Endothelial cell of umbilical vein (primary cell): ENCODE measurements at regions not wholly inside any gene's neighbourhood (a gene's known extent, or its start where the extent isn't known, plus 50 kb on each side); places are given as distances from the start of the nearest gene placed in this dataset.

Experiments used
- POLR2A ChIP-seq: IDR thresholded peaks from 2 replicates; pipeline ENCODE4 v1.6.1; 2012; ENCODE audit warnings: low read depth, mild to moderate bottlenecking, control low read depth, low read length
- TF ChIP-seq, protein P1 (sequence below), 2 donors: IDR thresholded peaks; 1 replicate in 1 of 2; 2 replicates in 1 of 2; pipeline ENCODE4 v1.5.1; 2011; ENCODE audit warnings: low read length in 2 of 2, mild to moderate bottlenecking in 2 of 2, moderate library complexity in 2 of 2, control low read depth in 1 of 2, inconsistent platforms in 1 of 2, low read depth in 1 of 2; ENCODE audit not compliant: insufficient read depth in 1 of 2; ENCODE audit errors: extremely low read depth in 1 of 2

GRCh38 chr15:48029642-48030041, 91.1 kb upstream of the SLC24A5 start:
- TF ChIP-seq POLR2A = no peak
- TF ChIP-seq, protein P1, sequence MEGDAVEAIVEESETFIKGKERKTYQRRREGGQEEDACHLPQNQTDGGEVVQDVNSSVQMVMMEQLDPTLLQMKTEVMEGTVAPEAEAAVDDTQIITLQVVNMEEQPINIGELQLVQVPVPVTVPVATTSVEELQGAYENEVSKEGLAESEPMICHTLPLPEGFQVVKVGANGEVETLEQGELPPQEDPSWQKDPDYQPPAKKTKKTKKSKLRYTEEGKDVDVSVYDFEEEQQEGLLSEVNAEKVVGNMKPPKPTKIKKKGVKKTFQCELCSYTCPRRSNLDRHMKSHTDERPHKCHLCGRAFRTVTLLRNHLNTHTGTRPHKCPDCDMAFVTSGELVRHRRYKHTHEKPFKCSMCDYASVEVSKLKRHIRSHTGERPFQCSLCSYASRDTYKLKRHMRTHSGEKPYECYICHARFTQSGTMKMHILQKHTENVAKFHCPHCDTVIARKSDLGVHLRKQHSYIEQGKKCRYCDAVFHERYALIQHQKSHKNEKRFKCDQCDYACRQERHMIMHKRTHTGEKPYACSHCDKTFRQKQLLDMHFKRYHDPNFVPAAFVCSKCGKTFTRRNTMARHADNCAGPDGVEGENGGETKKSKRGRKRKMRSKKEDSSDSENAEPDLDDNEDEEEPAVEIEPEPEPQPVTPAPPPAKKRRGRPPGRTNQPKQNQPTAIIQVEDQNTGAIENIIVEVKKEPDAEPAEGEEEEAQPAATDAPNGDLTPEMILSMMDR (IDR thresholded peaks at IDR 0.05; ENCODE audit: extremely low read depth in 1 of 2, insufficient read depth in 1 of 2, low read depth in 1 of 2, low read length in 2 of 2) = no peak
